ENCODE measurements at regions not wholly inside any gene's neighbourhood (a gene's known extent, or its start where the extent isn't known, plus 50 kb on each side); places are given as distances from the start of the nearest gene placed in this dataset.

GRCh38 chr5:158120760-158121159, 261.8 kb upstream of the CLINT1 start:
- TF ChIP-seq, protein P1, sequence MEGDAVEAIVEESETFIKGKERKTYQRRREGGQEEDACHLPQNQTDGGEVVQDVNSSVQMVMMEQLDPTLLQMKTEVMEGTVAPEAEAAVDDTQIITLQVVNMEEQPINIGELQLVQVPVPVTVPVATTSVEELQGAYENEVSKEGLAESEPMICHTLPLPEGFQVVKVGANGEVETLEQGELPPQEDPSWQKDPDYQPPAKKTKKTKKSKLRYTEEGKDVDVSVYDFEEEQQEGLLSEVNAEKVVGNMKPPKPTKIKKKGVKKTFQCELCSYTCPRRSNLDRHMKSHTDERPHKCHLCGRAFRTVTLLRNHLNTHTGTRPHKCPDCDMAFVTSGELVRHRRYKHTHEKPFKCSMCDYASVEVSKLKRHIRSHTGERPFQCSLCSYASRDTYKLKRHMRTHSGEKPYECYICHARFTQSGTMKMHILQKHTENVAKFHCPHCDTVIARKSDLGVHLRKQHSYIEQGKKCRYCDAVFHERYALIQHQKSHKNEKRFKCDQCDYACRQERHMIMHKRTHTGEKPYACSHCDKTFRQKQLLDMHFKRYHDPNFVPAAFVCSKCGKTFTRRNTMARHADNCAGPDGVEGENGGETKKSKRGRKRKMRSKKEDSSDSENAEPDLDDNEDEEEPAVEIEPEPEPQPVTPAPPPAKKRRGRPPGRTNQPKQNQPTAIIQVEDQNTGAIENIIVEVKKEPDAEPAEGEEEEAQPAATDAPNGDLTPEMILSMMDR (IDR thresholded peaks at IDR 0.05; ENCODE audit: insufficient read depth, low read length), result no peak
- TF ChIP-seq REST (IDR thresholded peaks at IDR 0.05; ENCODE audit: insufficient replicate concordance, low read depth), result no peak
- no peak for TF ChIP-seq POLR2AphosphoS5 (IDR thresholded peaks at IDR 0.05; ENCODE audit: low read depth)
- TF ChIP-seq GABPA (IDR thresholded peaks at IDR 0.05; ENCODE audit: low read depth), result no peak

Data from HL-60 (cell line).